K562 (cell line): ENCODE measurements at regions not wholly inside any gene's neighbourhood (a gene's known extent, or its start where the extent isn't known, plus 50 kb on each side); places are given as distances from the start of the nearest gene placed in this dataset.

Experiments
- ATAC-seq: fragments of 200-7000 bp; cut with Tn5 transposase; 3 replicates; pipeline ENCODE4 v1.9.1; 2020; ENCODE audit warnings: moderate library complexity
- BruUV-seq: library from RNA; stranded (reverse); fragments of 400-500 nt; replicated peaks from 2 replicates; lab custom pipeline; 2021; lab: Mats Ljungman, UMichigan
- CTCF ChIA-PET: fragments of 300-600 bp; formaldehyde crosslinking; extraction: SDS; loops from one replicate; lab custom pipeline; 2021; ENCODE audit warnings: low intra/inter-chr PET ratio; lab: Yijun Ruan, JAX
- POLR2A ChIA-PET: fragments of 300-600, 350-650 bp; sonication (Branson Sonifier 250); formaldehyde crosslinking; extraction: SDS; loops from one replicate; lab custom pipeline; 2021; ENCODE audit warnings: antibody characterized with exemption, inconsistent platforms; lab: Yijun Ruan, JAX
- DNase-seq, 4 experiments: peaks; one replicate each; pipeline versions ENCODE4 v3.0.0 to v3.0.0-alpha.2; 2011 to 2018; ENCODE audit warnings: low spot score in 3 of 4, mixed read lengths in 3 of 4; ENCODE audit errors: extremely low read depth in 1 of 4
- FAIRE-seq: peaks from 2 replicates; lab custom pipeline; 2011; peaks lifted over from hg19 to GRCh38; lab: Jason Lieb, UNC
- H2AFZ ChIP-seq: 2 replicates; pipeline ENCODE4 v1.6.0; 2011; ENCODE audit warnings: low read depth, low read length, control low read depth, inconsistent platforms
- H3K27ac ChIP-seq: fragments of 200-600 bp; 3 replicates; pipeline ENCODE4 v1.8.0; 2011; ENCODE audit warnings: low read depth, mild to moderate bottlenecking, control low read depth, inconsistent platforms, low read length, moderate library complexity, mixed read lengths; ENCODE audit errors: extremely low read depth
- H3K27me3 ChIP-seq, 2 experiments: fragments of 300-600 bp in 1 of 2; 2 replicates in 1 of 2; 3 replicates in 1 of 2; pipeline versions ENCODE4 v1.6.0 to v1.8.0; 2011; ENCODE audit warnings: inconsistent platforms in 2 of 2, low read length in 2 of 2, mild to moderate bottlenecking in 1 of 2, mixed read lengths in 1 of 2, moderate library complexity in 1 of 2; ENCODE audit not compliant: control insufficient read depth in 2 of 2, insufficient read depth in 2 of 2
- H3K36me3 ChIP-seq: fragments of 300-600 bp; 3 replicates; pipeline ENCODE4 v1.8.0; 2011; ENCODE audit warnings: mild to moderate bottlenecking, low read length, inconsistent platforms; ENCODE audit not compliant: control insufficient read depth, insufficient read depth
- H3K4me1 ChIP-seq, 2 experiments: fragments of 200-600 bp in 1 of 2; replicated peaks in 1 of 2; 2 replicates in 1 of 2; 3 replicates in 1 of 2; pipeline versions ENCODE4 v1.5.1 to v1.8.0; 2011; ENCODE audit warnings: inconsistent platforms in 2 of 2, low read length in 2 of 2, mild to moderate bottlenecking in 1 of 2, mixed read lengths in 1 of 2, moderate library complexity in 1 of 2; ENCODE audit not compliant: control insufficient read depth in 2 of 2, insufficient read depth in 2 of 2
- H3K4me2 ChIP-seq: 2 replicates; pipeline ENCODE4 v1.6.1; 2011; ENCODE audit warnings: low read length, control low read depth, inconsistent platforms, mixed read lengths; ENCODE audit not compliant: insufficient read depth
- H3K4me3 ChIP-seq: fragments of 200-600 bp; sonication (generic), shearing (Covaris generic); 2 replicates; pipeline ENCODE4 v1.5.1; 2016; ENCODE audit warnings: control low read depth, inconsistent platforms
- H3K79me2 ChIP-seq: fragments of 200-600 bp; 3 replicates; pipeline ENCODE4 v1.8.0; 2011; ENCODE audit warnings: low read length, inconsistent platforms; ENCODE audit not compliant: control insufficient read depth, insufficient read depth
- H3K9ac ChIP-seq, 2 experiments: 2 replicates each; pipeline versions ENCODE4 v1.6.0 to v1.6.1; 2011; ENCODE audit warnings: low read depth in 2 of 2, low read length in 2 of 2, control low read depth in 1 of 2, inconsistent platforms in 1 of 2, mild to moderate bottlenecking in 1 of 2, mixed read lengths in 1 of 2; ENCODE audit not compliant: insufficient read depth in 1 of 2
- H3K9me1 ChIP-seq: one replicate; pipeline ENCODE4 v1.6.0; 2011; ENCODE audit warnings: inconsistent platforms, mild to moderate bottlenecking, low read length, moderate library complexity; ENCODE audit not compliant: control insufficient read depth, insufficient read depth
- H3K9me3 ChIP-seq: replicated peaks from 2 replicates; pipeline ENCODE4 v1.5.1; 2011; ENCODE audit warnings: low read depth, low read length, inconsistent platforms; ENCODE audit not compliant: control insufficient read depth, insufficient read depth
- H4K20me1 ChIP-seq: replicated peaks from 2 replicates; pipeline ENCODE4 v1.6.1; 2011; ENCODE audit warnings: low read length, inconsistent platforms, mixed read lengths; ENCODE audit not compliant: control insufficient read depth, insufficient read depth
- ASH1L ChIP-seq: fragments of 450-650 bp; IDR thresholded peaks from 2 replicates; pipeline ENCODE4 v1.6.1; 2018; ENCODE audit warnings: borderline replicate concordance, mild to moderate bottlenecking, low read depth; ENCODE audit not compliant: partially characterized antibody
- BRD9 ChIP-seq: fragments of 450-650 bp; IDR thresholded peaks from 2 replicates; pipeline ENCODE4 v1.6.1; 2018; ENCODE audit warnings: low read depth; ENCODE audit not compliant: partially characterized antibody
- CREBBP ChIP-seq: IDR thresholded peaks from one replicate; pipeline ENCODE4 v1.6.1; 2012; ENCODE audit warnings: low read depth, mild to moderate bottlenecking, control low read depth, inconsistent platforms, low read length
- MBD1 ChIP-seq: fragments of 250-450 bp; sonication (Bioruptor Pico); IDR thresholded peaks from 2 replicates; pipeline ENCODE4 v1.8.0; 2022; ENCODE audit warnings: inconsistent platforms
- PBX2 ChIP-seq, 2 experiments: IDR thresholded peaks in 1 of 2; conservative IDR thresholded peaks in 1 of 2; 2 replicates each; pipeline ENCODE4 v1.6.1; 2016; ENCODE audit warnings: low read depth in 2 of 2, mild to moderate bottlenecking in 1 of 2, missing compliant biosample characterization in 1 of 2, missing genetic modification characterization in 1 of 2, moderate library complexity in 1 of 2
- SP1 ChIP-seq: sonication (generic); formaldehyde crosslinking; IDR thresholded peaks from 2 replicates; pipeline ENCODE4 v1.8.1; 2022; ENCODE audit warnings: mild to moderate bottlenecking, missing genetic modification reagents
- ZBTB2 ChIP-seq: fragments of 450-650 bp; IDR thresholded peaks from 2 replicates; pipeline ENCODE4 v1.6.1; 2016; ENCODE audit warnings: antibody characterized with exemption
- ZNF354B ChIP-seq: fragments of 250-450 bp; sonication (Bioruptor Pico); IDR thresholded peaks from 2 replicates; pipeline ENCODE4 v1.4.0; 2020
- ZNF707 ChIP-seq: fragments of 250-450 bp; sonication (Bioruptor Pico); conservative IDR thresholded peaks from 2 replicates; pipeline ENCODE4 v1.8.0; 2022; ENCODE audit warnings: inconsistent platforms, mild to moderate bottlenecking, moderate library complexity
- ZNF75A ChIP-seq: fragments of 450-650 bp; formaldehyde crosslinking; IDR thresholded peaks from 2 replicates; pipeline ENCODE4 v1.4.0; 2020; ENCODE audit warnings: mild to moderate bottlenecking
- ZNF764 ChIP-seq: fragments of 250-450 bp; sonication (Bioruptor Pico); IDR thresholded peaks from 2 replicates; pipeline ENCODE4 v1.4.0; 2020; ENCODE audit warnings: low read depth, mild to moderate bottlenecking, moderate library complexity
- WGBS: fragments of 100-300 bp; shearing (Covaris generic); methylation state at CpG from one replicate; pipeline ENCODE4 v1.1.6; 2016; ENCODE audit warnings: low coverage, mixed read lengths; ENCODE audit not compliant: insufficient coverage; ENCODE audit errors: missing lambda C conversion rate; 5-methylcytosine and 5-hydroxymethylcytosine counted together
- in situ Hi-C: fragments of 300-500 bp; cut with MboI; formaldehyde crosslinking; loops from 4 replicates; pipeline ENCODE4 v1.15.0; 2018; ENCODE audit warnings: inconsistent platforms, mixed read lengths
- intact Hi-C: fragments of 100-400 bp; cut with micrococcal nuclease; formaldehyde crosslinking; loops from 2 replicates; pipeline ENCODE4 v1.14.2; 2022
- TF ChIP-seq, protein P1 (sequence below): sonication (generic); formaldehyde crosslinking; IDR thresholded peaks from 2 replicates; pipeline ENCODE4 v1.8.0; 2022; ENCODE audit warnings: missing genetic modification reagents, mild to moderate bottlenecking, borderline replicate concordance
- TF ChIP-seq, protein P2 (sequence below): fragments of 250-450 bp; sonication (Bioruptor Pico); IDR thresholded peaks from 2 replicates; pipeline ENCODE4 v1.8.0; 2022; ENCODE audit warnings: moderate library complexity, mild to moderate bottlenecking, inconsistent platforms

GRCh38 chr13:92989301-92989700 is 237.3 kb upstream of the GPC6 start:
- FAIRE-seq = no peak
- intact Hi-C loops = no loop called here
- no peaks in the 10 kb centered on the region for H3K79me2 ChIP-seq
- TF ChIP-seq ZNF707 (no peak), ASH1L (no peak), SP1 (CRISPR knock-in tag) (no peak), ZNF354B (no peak), ZBTB2 (no peak), CREBBP (no peak), MBD1 (CRISPR knock-in tag) (no peak), BRD9 (no peak), ZNF764 (CRISPR knock-in tag) (no peak), ZNF75A (CRISPR knock-in tag) (no peak), PBX2 (CRISPR knock-in tag; IDR thresholded peaks at IDR 0.05; ENCODE audit: low read depth) (no peak), PBX2 (tag; conservative IDR thresholded peaks at IDR 0.05; ENCODE audit: low read depth) (no peak)
- TF ChIP-seq, protein P1, sequence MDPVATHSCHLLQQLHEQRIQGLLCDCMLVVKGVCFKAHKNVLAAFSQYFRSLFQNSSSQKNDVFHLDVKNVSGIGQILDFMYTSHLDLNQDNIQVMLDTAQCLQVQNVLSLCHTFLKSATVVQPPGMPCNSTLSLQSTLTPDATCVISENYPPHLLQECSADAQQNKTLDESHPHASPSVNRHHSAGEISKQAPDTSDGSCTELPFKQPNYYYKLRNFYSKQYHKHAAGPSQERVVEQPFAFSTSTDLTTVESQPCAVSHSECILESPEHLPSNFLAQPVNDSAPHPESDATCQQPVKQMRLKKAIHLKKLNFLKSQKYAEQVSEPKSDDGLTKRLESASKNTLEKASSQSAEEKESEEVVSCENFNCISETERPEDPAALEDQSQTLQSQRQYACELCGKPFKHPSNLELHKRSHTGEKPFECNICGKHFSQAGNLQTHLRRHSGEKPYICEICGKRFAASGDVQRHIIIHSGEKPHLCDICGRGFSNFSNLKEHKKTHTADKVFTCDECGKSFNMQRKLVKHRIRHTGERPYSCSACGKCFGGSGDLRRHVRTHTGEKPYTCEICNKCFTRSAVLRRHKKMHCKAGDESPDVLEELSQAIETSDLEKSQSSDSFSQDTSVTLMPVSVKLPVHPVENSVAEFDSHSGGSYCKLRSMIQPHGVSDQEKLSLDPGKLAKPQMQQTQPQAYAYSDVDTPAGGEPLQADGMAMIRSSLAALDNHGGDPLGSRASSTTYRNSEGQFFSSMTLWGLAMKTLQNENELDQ (CRISPR knock-in tag) = no peak
- TF ChIP-seq, protein P2, sequence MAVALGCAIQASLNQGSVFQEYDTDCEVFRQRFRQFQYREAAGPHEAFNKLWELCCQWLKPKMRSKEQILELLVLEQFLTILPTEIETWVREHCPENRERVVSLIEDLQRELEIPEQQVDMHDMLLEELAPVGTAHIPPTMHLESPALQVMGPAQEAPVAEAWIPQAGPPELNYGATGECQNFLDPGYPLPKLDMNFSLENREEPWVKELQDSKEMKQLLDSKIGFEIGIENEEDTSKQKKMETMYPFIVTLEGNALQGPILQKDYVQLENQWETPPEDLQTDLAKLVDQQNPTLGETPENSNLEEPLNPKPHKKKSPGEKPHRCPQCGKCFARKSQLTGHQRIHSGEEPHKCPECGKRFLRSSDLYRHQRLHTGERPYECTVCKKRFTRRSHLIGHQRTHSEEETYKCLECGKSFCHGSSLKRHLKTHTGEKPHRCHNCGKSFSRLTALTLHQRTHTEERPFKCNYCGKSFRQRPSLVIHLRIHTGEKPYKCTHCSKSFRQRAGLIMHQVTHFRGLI (CRISPR knock-in tag) = no peak

More at GRCh38 chr13:92989301-92989700, 237.3 kb upstream of the GPC6 start:
- no TSS peak for BruUV-seq
- in situ Hi-C loops = no loop called here
- Histone ChIP-seq H4K20me1 (no peaks in the 10 kb centered on the region), H3K4me3 (no peak overlapping the region), H3K36me3 (no peaks in the 10 kb centered on the region), H3K9ac (no peak overlapping the region), H3K9me3 (no peaks in the 10 kb centered on the region; the same call in 1 of the 2 replicates), H3K9me1 (no peaks in the 10 kb centered on the region), H3K27ac (no peak overlapping the region), H2AFZ (no peak overlapping the region), H3K27me3 (no peaks in the 10 kb centered on the region), H3K4me2 (no peak overlapping the region), H3K4me1 (no peaks in the 10 kb centered on the region)
- no peak for DNase-seq
- ATAC-seq = no peak
- ChIA-PET CTCF (no interaction called here), POLR2A (no interaction called here)
- WGBS = 0% methylated on average over 1 of the region's 2 CpGs
